ENCODE measurements at regions not wholly inside any gene's neighbourhood (a gene's known extent, or its start where the extent isn't known, plus 50 kb on each side); places are given as distances from the start of the nearest gene placed in this dataset.

- no peak for TF ChIP-seq GLIS3 (CRISPR knock-in tag; IDR thresholded peaks at IDR 0.05)
- no peak for TF ChIP-seq ISL1 (CRISPR knock-in tag; IDR thresholded peaks at IDR 0.05)
- TF ChIP-seq OSR1 (CRISPR knock-in tag; IDR thresholded peaks at IDR 0.05), result no peak
- TF ChIP-seq ZFP30 (CRISPR knock-in tag; IDR thresholded peaks at IDR 0.05), result no peak
- TF ChIP-seq RARB (CRISPR knock-in tag; IDR thresholded peaks at IDR 0.05), result no peak
- no peak for TF ChIP-seq ARNTL (CRISPR knock-in tag; IDR thresholded peaks at IDR 0.05; ENCODE audit: borderline replicate concordance, low read depth)
- no peak for TF ChIP-seq SNAI2 (CRISPR knock-in tag; IDR thresholded peaks at IDR 0.05)
- TF ChIP-seq CSRNP3 (CRISPR knock-in tag; IDR thresholded peaks at IDR 0.05), result no peak
- no peak for TF ChIP-seq POU6F1 (CRISPR knock-in tag; IDR thresholded peaks at IDR 0.05; ENCODE audit: borderline replicate concordance, low read depth)
- TF ChIP-seq TOX (CRISPR knock-in tag; IDR thresholded peaks at IDR 0.05; ENCODE audit: borderline replicate concordance), result no peak
- no peak for ATAC-seq
These were observed 212.3 kb upstream of the ZBED5 start for GRCh38 chr11:11069841-11070835.

- TF ChIP-seq ZC3H10 (CRISPR knock-in tag; IDR thresholded peaks at IDR 0.05), result no peak
- no peak for TF ChIP-seq CSDC2 (CRISPR knock-in tag; IDR thresholded peaks at IDR 0.05)
- no peak for TF ChIP-seq GLIS3 (CRISPR knock-in tag; IDR thresholded peaks at IDR 0.05)
- TF ChIP-seq ISL1 (CRISPR knock-in tag; IDR thresholded peaks at IDR 0.05), result no peak
- ATAC-seq, result no peak
These were observed 210.3 kb upstream of the ZBED5 start for GRCh38 chr11:11068113-11068512.

GRCh38 chr11:11065396-11065795, 207.5 kb upstream of the ZBED5 start:
- TF ChIP-seq ZFP30 (CRISPR knock-in tag; IDR thresholded peaks at IDR 0.05) (no peak), RARB (CRISPR knock-in tag; IDR thresholded peaks at IDR 0.05) (no peak), PPARA (CRISPR knock-in tag; IDR thresholded peaks at IDR 0.05; ENCODE audit: borderline replicate concordance) (no peak), TOX (CRISPR knock-in tag; IDR thresholded peaks at IDR 0.05; ENCODE audit: borderline replicate concordance) (no peak), SNAI2 (CRISPR knock-in tag; IDR thresholded peaks at IDR 0.05) (no peak), TSHZ2 (CRISPR knock-in tag; IDR thresholded peaks at IDR 0.05) (no peak), ESRRG (CRISPR knock-in tag; IDR thresholded peaks at IDR 0.05) (no peak), PATZ1 (CRISPR knock-in tag; IDR thresholded peaks at IDR 0.05; ENCODE audit: borderline replicate concordance) (no peak), ZNF8 (CRISPR knock-in tag; IDR thresholded peaks at IDR 0.05) (no peak), ZNF565 (CRISPR knock-in tag; conservative IDR thresholded peaks at IDR 0.05; ENCODE audit: low read depth) (no peak), ZFP3 (CRISPR knock-in tag; IDR thresholded peaks at IDR 0.05) (no peak), BACH2 (CRISPR knock-in tag; IDR thresholded peaks at IDR 0.05; ENCODE audit: borderline replicate concordance) (no peak)
- no peak for ATAC-seq

- ATAC-seq, result no peak
- TF ChIP-seq CSRNP3 (CRISPR knock-in tag; IDR thresholded peaks at IDR 0.05) (no peak), ZFP3 (CRISPR knock-in tag; IDR thresholded peaks at IDR 0.05) (no peak), CREB5 (CRISPR knock-in tag; IDR thresholded peaks at IDR 0.05; ENCODE audit: low read depth) (no peak), POU6F1 (CRISPR knock-in tag; IDR thresholded peaks at IDR 0.05; ENCODE audit: borderline replicate concordance, low read depth) (no peak), TOX (CRISPR knock-in tag; IDR thresholded peaks at IDR 0.05; ENCODE audit: borderline replicate concordance) (no peak), ZNF70 (CRISPR knock-in tag; IDR thresholded peaks at IDR 0.05) (no peak)
These were observed 199.6 kb upstream of the ZBED5 start for GRCh38 chr11:11057472-11057854.

Measured in SK-N-SH treated with all-trans-retinoic acid at 6 μM for 48 hours (cell line).